T-cell (primary cell): ENCODE measurements at regions not wholly inside any gene's neighbourhood (a gene's known extent, or its start where the extent isn't known, plus 50 kb on each side); places are given as distances from the start of the nearest gene placed in this dataset.

Experiments
- ATAC-seq, 4 experiments: fragments of 200-7000 bp in 3 of 4; fragments of 150-1000 bp in 1 of 4; cut with Tn5 transposase; replicated peaks in 1 of 4; 1 replicate in 3 of 4; 2 replicates in 1 of 4; pipeline ENCODE4 v1.10.0; 2021; ENCODE audit warnings: moderate library complexity in 3 of 4, mild to moderate bottlenecking in 2 of 4, moderate number of reproducible peaks in 1 of 4
- CTCF ChIA-PET, 2 donors: fragments of 300-600 bp; sonication (Branson Sonifier 250); formaldehyde crosslinking; loops; one replicate each; lab custom pipeline; 2022; ENCODE audit warnings: antibody characterized with exemption in 2 of 2; lab: Charles Lee
- POLR2A ChIA-PET, 2 donors: fragments of 300-600 bp; sonication (Branson Sonifier 250); formaldehyde crosslinking; loops; one replicate each; lab custom pipeline; 2022; ENCODE audit warnings: antibody characterized with exemption in 2 of 2; lab: Charles Lee
- DNase-seq, 35 experiments: peaks; one replicate each; pipeline versions ENCODE4 v3.0.0 to v3.0.0-alpha.2; 2013 to 2023
- H3K27ac ChIP-seq: one replicate; pipeline ENCODE4 v1.5.1; 2013; ENCODE audit warnings: low read length
- H3K27me3 ChIP-seq, 2 experiments: replicated peaks in 1 of 2; 1 replicate in 1 of 2; 2 replicates in 1 of 2; pipeline versions ENCODE4 v1.6.1 to v1.7.0; 2013; ENCODE audit warnings: low read length in 1 of 2, mixed read lengths in 1 of 2; ENCODE audit not compliant: control insufficient read depth in 2 of 2, insufficient read depth in 2 of 2; ENCODE audit errors: extremely low read depth in 1 of 2
- H3K36me3 ChIP-seq, 2 donors: 1 replicate in 1 of 2; 2 replicates in 1 of 2; pipeline versions ENCODE4 v1.6.1 to v1.7.0; 2013; ENCODE audit warnings: low read length in 1 of 2; ENCODE audit not compliant: control insufficient read depth in 2 of 2, insufficient read depth in 1 of 2; ENCODE audit errors: extremely low read depth in 1 of 2
- H3K4me1 ChIP-seq, 2 experiments: 1 replicate in 1 of 2; 2 replicates in 1 of 2; pipeline versions ENCODE4 v1.6.1 to v1.7.0; 2013; ENCODE audit warnings: low read length in 2 of 2, mixed read lengths in 1 of 2; ENCODE audit not compliant: insufficient read depth in 2 of 2, control insufficient read depth in 1 of 2; ENCODE audit errors: extremely low read depth in 1 of 2
- H3K4me3 ChIP-seq, 2 donors: 1 replicate in 1 of 2; 2 replicates in 1 of 2; pipeline versions ENCODE4 v1.5.1 to v1.7.0; 2013; ENCODE audit warnings: mild to moderate bottlenecking in 2 of 2, low read length in 1 of 2, moderate library complexity in 1 of 2; ENCODE audit not compliant: control insufficient read depth in 1 of 2; ENCODE audit errors: extremely low read depth in 1 of 2
- H3K9me3 ChIP-seq: 2 replicates; pipeline ENCODE4 v1.7.0; 2013
- H3K27ac Mint-ChIP-seq, 2 donors: one replicate each; pipeline ENCODE4 v1.8.0; 2020 to 2021; ENCODE audit warnings: mild to moderate bottlenecking in 2 of 2, mixed read lengths in 2 of 2
- H3K27me3 Mint-ChIP-seq, 2 donors: one replicate each; pipeline ENCODE4 v1.8.0; 2021 to 2022; ENCODE audit warnings: mixed read lengths in 2 of 2
- H3K36me3 Mint-ChIP-seq: one replicate; pipeline ENCODE4 v1.8.0; 2021; ENCODE audit warnings: mixed read lengths
- H3K4me1 Mint-ChIP-seq, 3 donors: one replicate each; pipeline ENCODE4 v1.8.0; 2020 to 2022; ENCODE audit warnings: mixed read lengths in 3 of 3, mild to moderate bottlenecking in 1 of 3
- H3K4me3 Mint-ChIP-seq, 3 donors: one replicate each; pipeline ENCODE4 v1.8.0; 2020 to 2022; ENCODE audit warnings: mild to moderate bottlenecking in 3 of 3, mixed read lengths in 3 of 3, moderate library complexity in 3 of 3
- H3K9me3 Mint-ChIP-seq, 3 donors: one replicate each; pipeline ENCODE4 v1.8.0; 2020 to 2022; ENCODE audit warnings: mixed read lengths in 3 of 3
- WGBS: methylation state at CpG from one replicate; pipeline ENCODE4 v1.1.5; 2013; ENCODE audit warnings: missing lambda C conversion rate; ENCODE audit not compliant: insufficient coverage; 5-methylcytosine and 5-hydroxymethylcytosine counted together

DNA sequence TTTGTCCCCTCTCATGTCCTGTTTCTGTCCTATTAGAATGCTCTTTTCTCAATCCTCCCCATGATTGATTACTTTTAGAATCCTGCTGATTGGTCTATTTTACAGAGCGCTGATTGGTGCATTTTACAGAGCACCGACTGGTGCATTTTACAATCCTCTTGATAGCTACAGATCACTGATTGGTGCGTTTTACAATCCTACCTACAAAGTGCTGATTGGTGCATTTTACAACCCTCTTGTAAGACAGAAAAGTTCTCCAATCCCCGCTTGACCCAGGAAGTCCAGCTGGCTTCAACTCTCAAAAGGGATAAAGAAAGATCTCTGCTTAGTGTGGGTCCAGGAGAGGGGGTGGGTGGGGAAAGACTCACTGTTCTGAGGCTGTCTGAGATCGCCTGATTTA is 71.3 kb downstream of the DHRS2 start:
- H3K36me3 ChIP-seq, result no peaks in the 10 kb centered on the region
- H3K27ac Mint-ChIP-seq, result no peak overlapping the region
- WGBS, result 76% methylated on average over 3 of the region's 5 CpGs
- ATAC-seq (no peak), DNase-seq (no peak)
- H3K4me3 ChIP-seq, result no peak overlapping the region
- H3K36me3 Mint-ChIP-seq, result no peaks in the 10 kb centered on the region
- H3K27me3 Mint-ChIP-seq, result peaks cover 12 to 14% of the 10 kb centered on the region in 2 donors
- peaks cover 0 to 5% of the 10 kb centered on the region in 2 experiments for H3K27me3 ChIP-seq
- POLR2A ChIA-PET, result no interaction called here
- no peaks in the 10 kb centered on the region for H3K4me1 ChIP-seq
- peaks cover 0 to 13% (median 9%) of the 10 kb centered on the region in 3 donors for H3K9me3 Mint-ChIP-seq
- H3K27ac ChIP-seq, result no peak overlapping the region
- H3K9me3 ChIP-seq, result peaks cover 4% of the 10 kb centered on the region
- CTCF ChIA-PET, result no interaction called here
- H3K4me1 Mint-ChIP-seq, result no peaks in the 10 kb centered on the region
- no peak overlapping the region for H3K4me3 Mint-ChIP-seq

DNA sequence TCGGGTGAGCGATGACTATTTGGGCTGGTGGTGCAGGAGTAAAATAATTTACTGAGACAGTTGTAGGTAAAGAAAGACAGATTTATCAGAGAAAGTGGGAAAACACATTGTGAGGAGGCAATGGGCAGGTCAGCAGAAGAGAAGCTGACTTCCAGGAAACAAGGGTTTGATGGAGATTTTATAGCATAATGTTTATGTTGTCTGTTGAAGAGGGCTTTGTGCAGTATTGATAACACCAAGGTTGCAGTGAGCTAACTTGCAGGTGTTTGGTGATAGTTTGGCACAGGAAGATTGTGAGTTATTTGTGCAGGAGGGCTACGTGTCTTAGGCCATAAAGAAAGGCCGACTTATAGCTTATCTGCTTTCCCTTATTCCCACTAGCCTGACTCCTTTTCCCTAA is 72.2 kb downstream of the DHRS2 start:
- CTCF ChIA-PET, result no interaction called here
- no peaks in the 10 kb centered on the region for H3K36me3 Mint-ChIP-seq
- no peak for ATAC-seq

DNA sequence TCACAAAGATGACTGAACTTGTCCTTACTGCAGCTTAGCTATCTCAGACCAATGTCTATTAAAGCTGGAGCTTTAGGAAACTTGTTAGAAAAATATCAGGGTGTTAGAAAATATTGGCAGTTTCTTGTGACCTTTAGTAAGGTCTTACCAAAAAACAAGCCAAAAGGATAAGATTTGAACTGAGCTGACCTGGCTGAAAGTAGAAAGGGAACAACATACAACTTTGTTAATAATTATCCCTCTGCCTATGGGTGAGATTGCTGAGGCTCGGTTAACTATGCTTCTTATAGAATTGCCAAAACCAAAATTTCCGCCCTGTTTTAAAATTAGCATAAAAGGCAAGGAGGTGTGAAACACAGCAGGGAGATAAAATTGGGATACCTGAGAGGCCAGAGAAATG is 73.8 kb downstream of the DHRS2 start:
- H3K4me1 ChIP-seq, result no peaks in the 10 kb centered on the region
- H3K27me3 ChIP-seq, result peaks cover 0 to 7% of the 10 kb centered on the region in 2 experiments
- H3K4me3 Mint-ChIP-seq, result no peak overlapping the region
- H3K9me3 Mint-ChIP-seq, result peaks cover 0 to 5% (median 4%) of the 10 kb centered on the region in 3 donors
- no peaks in the 10 kb centered on the region for H3K9me3 ChIP-seq
- peaks cover 14 to 19% of the 10 kb centered on the region in 2 donors for H3K27me3 Mint-ChIP-seq
- no peaks in the 10 kb centered on the region for H3K36me3 ChIP-seq
- H3K36me3 Mint-ChIP-seq, result no peaks in the 10 kb centered on the region
- H3K27ac Mint-ChIP-seq, result no peak overlapping the region
- WGBS, result no CpG with 5 or more reads among the region's 2 CpGs
- no peak for DNase-seq
- ATAC-seq, result no peak
- no peaks in the 10 kb centered on the region for H3K4me1 Mint-ChIP-seq
- POLR2A ChIA-PET, result no interaction called here
- CTCF ChIA-PET, result no interaction called here
- H3K4me3 ChIP-seq, result no peak overlapping the region
- H3K27ac ChIP-seq, result no peak overlapping the region

More for the DNA sequence above, 72.2 kb downstream of the DHRS2 start:
- Histone ChIP-seq H3K36me3 (no peaks in the 10 kb centered on the region), H3K9me3 (peaks cover 4% of the 10 kb centered on the region), H3K4me1 (no peaks in the 10 kb centered on the region), H3K4me3 (no peak overlapping the region), H3K27me3 (peaks cover 0 to 5% of the 10 kb centered on the region in 2 experiments), H3K27ac (no peak overlapping the region)
- H3K27ac Mint-ChIP-seq, result no peak overlapping the region
- peaks cover 0 to 9% (median 9%) of the 10 kb centered on the region in 3 donors for H3K9me3 Mint-ChIP-seq
- H3K27me3 Mint-ChIP-seq, result peaks cover 13 to 16% of the 10 kb centered on the region in 2 donors
- no peak for DNase-seq
- no peak overlapping the region for H3K4me3 Mint-ChIP-seq
- POLR2A ChIA-PET, result no interaction called here
- 100% methylated on average over 2 of the region's 4 CpGs for WGBS
- H3K4me1 Mint-ChIP-seq, result no peaks in the 10 kb centered on the region

GRCh38 chr14:23712287-23712686 is 76.1 kb downstream of the DHRS2 start:
- ChIA-PET POLR2A (no interaction called here), CTCF (no interaction called here)
- no peaks in the 10 kb centered on the region for H3K4me1 ChIP-seq
- no peaks in the 10 kb centered on the region for H3K36me3 Mint-ChIP-seq
- no peak for ATAC-seq
- peaks cover 0 to 3% of the 10 kb centered on the region in 2 experiments for H3K27me3 ChIP-seq
- no peak overlapping the region for H3K27ac Mint-ChIP-seq
- peaks cover 20 to 23% of the 10 kb centered on the region in 2 donors for H3K27me3 Mint-ChIP-seq
- H3K9me3 ChIP-seq, result no peaks in the 10 kb centered on the region
- no peaks in the 10 kb centered on the region for H3K4me1 Mint-ChIP-seq
- no peak for DNase-seq
- H3K4me3 ChIP-seq, result no peak overlapping the region
- 75% methylated on average over 2 of the region's 2 CpGs for WGBS
- no peaks in the 10 kb centered on the region for H3K36me3 ChIP-seq
- H3K9me3 Mint-ChIP-seq, result no peaks in the 10 kb centered on the region
- no peak overlapping the region for H3K4me3 Mint-ChIP-seq
- no peak overlapping the region for H3K27ac ChIP-seq

DNA sequence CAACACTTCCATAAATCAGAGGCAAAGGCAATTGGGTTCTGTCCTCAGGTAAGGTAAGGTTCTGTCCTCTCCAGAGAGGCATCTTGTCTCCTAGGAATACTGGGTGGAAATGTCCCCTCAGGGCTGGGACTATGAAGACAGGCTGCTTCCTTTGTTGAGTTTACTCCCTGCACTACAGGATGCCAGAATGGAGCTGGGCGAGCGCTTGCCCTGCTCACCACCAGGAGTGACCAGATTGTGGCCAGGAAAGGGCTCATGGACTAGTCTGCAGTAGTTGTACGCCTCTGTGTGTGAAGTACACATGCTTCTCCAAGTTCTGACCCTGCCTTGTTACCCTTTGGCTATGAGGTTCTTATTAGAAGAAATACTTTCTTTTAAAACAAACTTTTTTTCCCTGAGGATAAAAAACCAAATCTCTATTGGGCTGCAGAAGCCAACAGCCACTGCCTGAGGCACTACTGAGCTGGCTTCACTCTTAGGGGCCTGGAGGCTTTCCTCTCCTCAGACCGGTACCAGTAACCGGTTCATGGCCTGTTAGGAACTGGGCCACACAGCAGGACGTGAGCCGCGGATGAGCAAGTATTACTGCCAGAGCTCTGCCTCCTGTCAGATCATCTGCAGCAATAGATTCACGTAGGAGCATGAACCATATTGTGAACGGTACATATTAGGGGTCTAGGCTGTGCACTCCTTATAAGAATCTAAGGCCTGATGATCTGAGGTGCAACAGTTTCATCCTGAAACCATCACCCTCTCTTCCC is 83.2 kb downstream of the DHRS2 start:
- Histone ChIP-seq H3K36me3 (no peaks in the 10 kb centered on the region), H3K4me3 (no peak overlapping the region), H3K4me1 (no peaks in the 10 kb centered on the region), H3K9me3 (no peaks in the 10 kb centered on the region), H3K27me3 (peaks cover 0 to 11% of the 10 kb centered on the region in 2 experiments), H3K27ac (no peak overlapping the region)
- H3K4me1 Mint-ChIP-seq, result no peaks in the 10 kb centered on the region
- no peak for DNase-seq
- H3K36me3 Mint-ChIP-seq, result no peaks in the 10 kb centered on the region
- no peak overlapping the region for H3K4me3 Mint-ChIP-seq
- no peak for ATAC-seq
- ChIA-PET POLR2A (no interaction called here), CTCF (no interaction called here)
- H3K27ac Mint-ChIP-seq, result no peak overlapping the region
- H3K27me3 Mint-ChIP-seq, result peaks cover 13 to 18% of the 10 kb centered on the region in 2 donors
- whole genome bisulfite sequencing, result 100% methylated on average over 7 of the region's 10 CpGs
- H3K9me3 Mint-ChIP-seq, result peaks cover 0 to 3% (median 0%) of the 10 kb centered on the region in 3 donors

- Mint-ChIP-seq H3K27ac (no peak overlapping the region), H3K4me1 (no peaks in the 10 kb centered on the region), H3K4me3 (no peak overlapping the region), H3K27me3 (peaks cover 2 to 10% of the 10 kb centered on the region in 2 donors), H3K36me3 (no peaks in the 10 kb centered on the region), H3K9me3 (peaks cover 0 to 3% (median 0%) of the 10 kb centered on the region in 3 donors)
- no peak for ATAC-seq
- CTCF ChIA-PET, result no interaction called here
- Histone ChIP-seq H3K9me3 (no peaks in the 10 kb centered on the region), H3K27ac (no peak overlapping the region), H3K4me3 (no peak overlapping the region), H3K36me3 (no peaks in the 10 kb centered on the region), H3K27me3 (peaks cover 0 to 16% of the 10 kb centered on the region in 2 experiments), H3K4me1 (no peaks in the 10 kb centered on the region)
- no peak for DNase-seq
- no CpG with 5 or more reads among the region's 1 CpG for WGBS
- POLR2A ChIA-PET, result no interaction called here
These were observed 86.5 kb downstream of the DHRS2 start for GRCh38 chr14:23722675-23723074.
